DMS79 treated with DMSO at 0.1 percent for 48 hours (cell line): ENCODE measurements at regions not wholly inside any gene's neighbourhood (a gene's known extent, or its start where the extent isn't known, plus 50 kb on each side); places are given as distances from the start of the nearest gene placed in this dataset.
"Not testable (repeated sequence)": the region's sequence is repeated elsewhere in the genome, so short reads cannot be mapped to it uniquely, and the experiment has no call there.

ENCODE experiments used
- DNase-seq: peaks from one replicate; lab custom pipeline; 2025; lab: John Stamatoyannopoulos, UW

GRCh38 chr3:177902876-177903275, 633.4 kb upstream of the KCNMB2 start:
- no peak for DNase-seq

DNA sequence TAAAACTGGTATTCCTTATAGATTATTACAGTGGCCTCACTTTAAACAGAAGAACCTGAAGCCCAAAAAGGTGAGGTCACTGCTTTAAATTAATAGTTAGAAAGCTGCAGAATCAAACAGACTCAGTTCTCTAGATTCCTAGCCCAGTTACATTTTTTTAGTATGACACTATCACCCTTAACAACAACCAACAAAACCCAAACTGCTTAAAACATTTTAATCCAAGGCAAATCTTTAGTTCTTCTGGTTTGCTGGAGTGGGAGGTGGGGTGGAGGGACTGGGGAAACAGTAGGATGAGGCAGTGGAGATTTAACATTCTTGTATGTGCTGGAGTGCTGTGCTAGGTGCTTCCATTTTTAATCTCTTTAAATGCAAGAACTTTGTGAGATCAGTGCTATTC, 631.6 kb upstream of the KCNMB2 start:
- no peak for DNase-seq

DNA sequence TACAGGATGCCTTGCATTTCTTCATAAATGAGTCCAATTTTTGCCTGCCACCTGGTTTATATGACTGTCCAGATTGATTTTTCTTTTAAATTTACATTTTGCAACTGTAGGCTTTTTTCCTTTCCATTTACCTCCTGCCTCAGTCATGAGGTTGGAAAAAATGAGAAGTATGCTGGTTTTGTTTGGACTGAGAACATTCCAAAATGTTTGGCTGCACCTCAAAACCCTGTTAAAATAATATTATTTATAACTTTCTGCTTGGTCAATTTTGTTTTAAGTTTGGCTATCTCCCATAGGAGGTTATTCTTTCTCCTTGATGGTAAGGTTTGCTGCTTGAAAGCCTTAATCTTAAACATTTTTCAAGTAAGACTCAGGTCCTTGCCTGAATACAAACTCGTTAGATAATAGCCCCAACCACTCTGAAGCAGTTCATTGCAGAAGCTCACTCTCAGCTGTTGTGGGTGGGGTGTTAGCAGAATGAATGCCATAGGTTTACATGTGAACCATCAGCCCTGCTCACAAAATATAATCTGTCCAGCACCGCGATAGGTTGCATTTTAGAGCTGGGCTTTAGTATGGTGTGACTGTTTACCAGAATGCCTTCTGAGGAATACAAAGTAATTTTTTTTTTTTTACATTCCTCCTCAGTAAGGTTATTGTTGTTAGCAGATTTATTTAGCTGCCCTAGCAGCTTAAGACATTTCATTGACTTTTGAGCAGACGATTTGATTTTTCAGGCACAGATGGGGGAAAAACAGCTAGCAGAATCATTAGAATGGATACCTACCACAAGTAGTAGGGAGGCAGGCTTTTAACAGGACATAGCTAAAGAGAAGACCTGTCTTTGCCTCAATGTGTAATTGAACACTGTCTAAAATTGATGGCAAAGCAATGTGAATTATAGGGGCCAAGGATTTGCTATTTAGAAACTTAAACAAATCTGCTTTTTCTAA, 630.8 kb upstream of the KCNMB2 start:
- no peak for DNase-seq

DNA sequence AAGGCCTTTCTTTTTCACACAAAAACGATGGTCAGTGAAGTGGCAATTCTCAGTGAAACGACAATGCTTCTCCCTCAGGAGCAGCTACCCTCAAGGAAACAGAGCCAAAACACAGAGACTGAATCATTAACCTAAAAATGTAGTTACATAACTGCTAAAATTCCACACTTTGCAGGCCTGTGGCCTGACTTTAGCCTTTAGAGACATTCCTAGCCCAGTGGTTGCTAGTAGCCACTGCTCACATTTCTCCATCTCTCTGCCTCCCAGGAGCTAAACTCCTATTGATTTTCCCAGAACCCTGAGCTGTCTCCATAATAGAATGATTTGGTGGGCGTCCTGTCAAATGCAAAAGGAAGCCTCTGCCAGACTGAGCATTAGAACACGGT, 630.1 kb upstream of the KCNMB2 start:
- DNase-seq, result no peak

GRCh38 chr3:177906578-177907229, 629.5 kb upstream of the KCNMB2 start:
- no peak for DNase-seq

- not testable (repeated sequence) for DNase-seq
These were observed 626.7 kb upstream of the KCNMB2 start for GRCh38 chr3:177909530-177909929.

DNA sequence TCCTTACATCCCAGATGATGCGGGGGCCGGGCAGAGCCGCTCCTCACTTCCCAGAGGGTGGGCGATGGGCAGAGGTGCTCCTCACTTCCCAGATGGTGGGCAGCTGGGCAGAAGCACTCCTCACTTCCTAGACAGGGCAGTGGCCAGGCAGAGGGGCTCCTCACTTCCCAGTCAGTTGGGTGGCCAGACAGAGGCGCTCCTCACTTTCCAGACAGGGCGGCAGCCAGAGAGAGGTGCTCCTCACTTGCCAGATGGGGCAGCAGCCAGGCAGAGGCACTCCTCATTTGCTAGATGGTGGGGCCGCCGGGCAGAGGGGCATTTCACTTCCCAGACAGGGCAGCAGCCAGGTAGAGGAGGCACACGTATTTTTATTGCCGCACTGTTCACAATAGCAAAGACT, 622.0 kb upstream of the KCNMB2 start:
- DNase-seq, result no peak

DNA sequence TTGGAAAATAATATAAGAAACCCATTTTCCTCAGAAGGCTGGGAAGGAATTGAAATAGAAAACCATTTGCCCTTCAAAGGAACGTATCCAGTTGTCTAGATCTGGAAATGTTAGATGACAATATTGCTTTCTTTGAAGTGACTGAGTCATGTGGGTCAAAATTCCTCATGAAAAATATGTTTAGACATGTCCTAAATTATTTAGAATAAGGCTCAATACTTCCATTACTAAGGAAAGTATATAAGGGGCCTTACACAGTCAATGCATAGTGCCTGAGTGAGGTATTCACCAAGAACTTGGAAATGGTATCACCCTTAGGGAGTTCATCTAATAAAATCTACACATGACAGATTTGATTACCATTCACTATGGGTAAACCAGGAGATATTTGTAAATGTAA, 619.8 kb upstream of the KCNMB2 start:
- DNase-seq, result no peak

DNA sequence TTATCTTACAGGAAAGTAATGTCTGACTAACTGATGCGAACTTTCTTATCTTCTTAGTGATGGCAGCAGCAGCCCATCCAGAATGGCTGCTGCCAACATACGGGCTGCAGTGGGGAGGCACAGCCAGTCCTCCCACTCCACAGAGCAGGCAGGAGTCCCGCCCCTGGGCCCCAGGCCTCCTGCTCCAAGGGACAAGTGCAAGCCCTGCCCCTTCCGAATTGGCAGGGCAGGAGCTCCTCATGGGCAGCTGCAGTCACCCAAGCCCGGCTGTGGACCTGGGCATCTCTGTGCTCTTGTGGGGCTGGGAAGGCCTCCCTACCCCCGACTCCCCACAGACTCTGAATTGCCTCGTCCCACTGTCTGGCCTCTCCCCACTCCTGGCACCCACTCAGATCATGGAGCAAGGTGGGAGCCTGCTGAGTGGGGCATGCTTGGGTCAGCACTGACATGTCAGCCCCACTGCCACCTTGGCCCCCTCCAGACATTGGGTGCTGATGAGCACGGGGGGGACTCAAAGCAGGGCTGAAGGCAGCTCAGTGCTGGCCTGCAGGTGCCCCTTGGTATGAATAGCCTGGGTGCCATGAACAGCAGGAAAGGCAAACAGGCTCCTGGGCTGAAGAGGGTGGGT, 618.9 kb upstream of the KCNMB2 start:
- no peak for DNase-seq

- DNase-seq, result no peak
These were observed 615.1 kb upstream of the KCNMB2 start for GRCh38 chr3:177921153-177921552.

DNA sequence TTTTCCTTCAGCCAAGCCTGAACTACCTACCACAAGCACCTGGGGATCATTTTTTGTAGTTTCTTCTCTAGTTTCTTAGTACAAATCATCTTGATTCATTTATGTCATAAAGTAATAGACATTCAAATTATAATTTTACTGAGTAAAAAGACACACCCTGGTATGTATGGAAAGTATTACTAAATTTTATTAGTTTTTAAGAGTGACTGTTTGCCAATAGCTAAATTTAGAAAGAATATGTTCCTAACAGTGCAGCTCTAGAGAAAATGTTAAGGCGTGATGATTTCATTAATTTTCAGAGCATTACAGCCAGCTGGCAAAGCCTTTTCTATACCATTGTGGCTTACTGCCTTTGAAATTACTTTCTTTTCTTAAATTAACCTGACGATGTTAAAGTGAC, 612.0 kb upstream of the KCNMB2 start:
- DNase-seq, result no peak

DNA sequence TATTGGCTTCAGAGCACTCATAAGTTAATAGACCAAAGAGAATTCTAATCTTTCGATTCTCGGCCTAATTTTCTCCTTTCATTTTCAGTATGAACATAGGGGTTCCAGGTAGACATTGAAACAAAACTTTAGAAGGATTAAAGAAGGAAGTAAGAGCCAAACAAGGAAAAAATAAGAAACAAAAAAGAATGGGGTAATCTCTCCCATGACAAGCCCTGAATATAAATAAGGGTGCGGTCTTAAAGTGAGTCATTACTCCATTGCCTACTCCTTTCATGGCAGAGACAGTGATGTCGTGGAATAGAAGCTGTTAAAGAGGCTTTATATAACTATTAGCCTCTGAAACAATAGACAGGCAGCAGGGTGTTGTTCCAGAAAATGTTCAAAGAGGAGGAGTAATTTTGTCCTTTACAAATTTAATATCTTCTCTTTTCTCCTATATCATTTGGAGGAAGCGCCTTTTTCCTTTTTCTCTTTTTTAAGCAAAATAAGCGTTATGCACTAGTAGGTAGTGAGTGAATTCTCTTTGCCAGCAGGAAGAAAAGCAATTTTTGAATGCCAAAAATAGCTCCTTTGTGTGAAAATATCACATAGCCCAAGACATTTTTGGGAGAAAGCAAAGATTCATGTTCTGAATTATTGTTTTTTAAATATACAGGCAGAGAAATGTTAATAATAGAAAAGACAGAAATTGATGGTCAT, 607.9 kb upstream of the KCNMB2 start:
- no peak for DNase-seq

DNA sequence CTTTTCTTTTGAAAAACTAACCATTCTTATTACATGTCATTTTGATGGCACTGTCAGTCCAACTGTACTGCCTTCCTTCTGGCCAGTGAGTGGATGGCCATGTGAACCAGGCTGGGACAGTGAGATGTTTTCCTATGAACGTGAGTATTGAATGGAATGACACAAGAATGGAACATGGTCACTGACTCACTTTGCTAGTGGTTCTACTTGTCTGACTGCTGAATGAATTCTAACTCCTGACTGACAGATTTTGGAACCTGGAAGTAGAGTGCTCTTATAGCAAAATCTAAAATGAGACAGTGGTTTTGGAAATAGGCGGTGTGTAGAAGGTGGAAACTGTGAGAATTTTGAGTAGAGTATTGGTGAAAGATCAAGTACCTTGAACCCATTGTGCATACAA, 606.9 kb upstream of the KCNMB2 start:
- no peak for DNase-seq

DNA sequence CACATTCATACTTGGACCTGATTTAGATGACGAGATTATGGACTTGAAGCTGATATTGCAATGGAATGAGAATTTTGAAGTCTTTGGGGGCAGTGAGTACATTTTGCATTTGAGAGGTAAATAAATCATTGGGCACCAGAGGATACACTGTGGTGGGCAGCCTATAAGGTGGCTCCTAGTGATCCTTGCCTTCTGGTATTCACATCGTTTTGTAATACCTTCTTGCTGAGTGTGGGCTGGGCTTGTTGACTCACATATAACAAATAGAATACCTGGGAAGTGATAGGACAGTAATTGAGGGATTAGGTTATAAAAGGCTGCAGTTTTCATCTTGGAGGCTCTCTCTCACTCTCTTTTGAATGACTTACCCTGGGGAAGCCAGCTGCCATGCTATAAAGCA, 605.5 kb upstream of the KCNMB2 start:
- no peak for DNase-seq

DNA sequence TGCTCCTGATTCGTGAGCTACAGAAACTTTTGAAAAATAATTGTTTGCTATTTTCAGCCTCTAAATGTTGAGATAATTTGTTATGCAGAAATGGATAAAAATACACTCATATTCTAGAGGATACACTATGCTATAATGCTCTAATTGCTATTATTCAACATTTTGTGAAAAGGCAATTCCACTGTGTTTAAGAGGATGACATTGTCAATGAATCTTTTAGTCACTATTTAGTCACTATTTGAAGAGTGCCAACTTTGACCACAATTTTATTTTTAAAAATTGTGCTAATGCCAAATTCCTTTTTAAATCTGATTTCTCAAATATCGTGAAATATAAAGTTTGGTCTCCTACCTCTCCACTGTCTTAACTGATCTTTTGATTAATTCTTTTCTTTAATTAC, 604.9 kb upstream of the KCNMB2 start:
- DNase-seq, result no peak

GRCh38 chr3:177932346-177932745, 603.9 kb upstream of the KCNMB2 start:
- DNase-seq, result no peak

- DNase-seq, result no peak
These were observed 603.2 kb upstream of the KCNMB2 start for GRCh38 chr3:177932750-177933660.

DNA sequence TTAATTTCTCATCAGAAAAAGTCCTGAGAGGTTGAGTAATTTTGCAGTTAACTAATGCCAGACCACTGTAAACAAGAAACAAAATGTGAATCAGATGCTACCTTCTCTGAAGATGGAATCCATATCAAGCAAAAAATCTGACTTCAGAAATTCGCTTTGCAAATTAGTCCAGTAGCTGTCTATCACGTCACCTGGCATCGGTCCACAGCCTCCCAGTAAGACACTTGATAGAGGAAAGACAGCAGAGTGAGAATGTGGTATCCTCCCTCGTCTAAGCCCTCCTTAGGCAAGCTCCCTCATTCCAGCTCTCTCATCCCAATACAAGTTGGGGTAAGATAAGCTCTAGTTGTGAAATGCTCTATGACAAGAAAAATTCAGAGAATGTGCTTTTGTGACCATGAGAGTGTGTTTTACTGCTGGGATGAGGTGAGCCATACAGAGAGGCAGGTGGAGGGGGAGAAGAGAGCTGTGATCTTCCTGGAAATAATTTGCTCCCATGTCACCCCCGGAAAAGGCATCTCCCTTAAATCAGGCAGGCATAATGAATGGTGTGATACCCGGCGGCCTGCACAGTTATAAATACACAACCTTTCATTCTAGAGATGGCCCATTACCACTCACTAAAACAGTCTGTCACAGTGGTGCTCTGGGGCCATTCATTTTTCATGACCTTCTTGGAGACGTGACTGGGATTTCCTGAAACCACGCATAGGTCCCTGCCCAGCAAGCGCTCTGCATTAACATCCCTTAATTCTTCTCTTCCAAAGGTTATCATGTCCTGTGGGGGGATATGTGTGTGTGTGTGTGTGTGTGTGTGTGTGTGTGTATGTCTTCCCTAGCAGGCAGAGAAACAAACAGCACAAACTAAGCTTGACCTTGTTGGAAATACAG, 602.0 kb upstream of the KCNMB2 start:
- DNase-seq, result no peak

DNA sequence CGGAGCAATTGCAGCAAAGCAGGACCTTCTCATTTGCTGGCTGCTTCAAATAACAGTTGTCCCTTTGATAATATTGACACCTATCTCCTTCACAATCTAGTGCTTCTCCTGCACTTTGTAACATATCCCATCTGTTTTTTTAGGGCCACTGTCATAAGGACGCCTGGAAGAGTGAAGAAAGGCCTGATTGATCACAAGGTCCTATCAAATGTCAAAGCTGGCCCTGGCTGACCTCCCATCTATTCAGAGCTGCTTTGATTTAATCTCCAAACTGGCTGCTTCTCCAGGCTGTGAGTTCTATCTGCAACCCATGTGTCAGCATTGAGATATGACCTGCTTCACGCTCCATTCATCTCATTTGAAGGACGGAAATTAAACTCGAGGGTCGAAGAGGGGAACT, 601.2 kb upstream of the KCNMB2 start:
- peak; percentile 15 for DNase-seq

DNA sequence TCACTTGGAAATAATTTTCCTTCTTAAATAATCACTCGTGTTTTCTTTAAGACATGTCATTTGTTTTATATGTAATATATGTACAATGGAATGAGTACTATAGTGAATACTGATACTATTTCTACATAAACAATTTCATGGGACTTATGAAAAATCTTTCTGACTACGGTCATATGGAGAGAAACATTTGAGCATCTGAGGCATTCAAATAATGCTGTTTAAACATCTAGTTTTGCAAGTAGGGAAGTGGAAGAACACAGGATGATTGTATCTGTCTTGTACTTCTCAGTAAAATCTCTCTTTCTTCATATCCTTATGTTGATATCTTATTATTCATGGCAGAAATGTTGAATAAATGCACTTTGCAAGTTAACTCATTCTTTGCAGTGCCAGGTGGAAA, 599.5 kb upstream of the KCNMB2 start:
- no peak for DNase-seq
